ENCODE measurements at regions not wholly inside any gene's neighbourhood (a gene's known extent, or its start where the extent isn't known, plus 50 kb on each side); places are given as distances from the start of the nearest gene placed in this dataset.
"Not testable (repeated sequence)": the region's sequence is repeated elsewhere in the genome, so short reads cannot be mapped to it uniquely, and the experiment has no call there.

- TF ChIP-seq CTCF (IDR thresholded peaks at IDR 0.05; ENCODE audit: extremely low read depth, missing control alignments), result no peak
- DNase-seq (ENCODE audit: low spot score), result no peak
Measured at GRCh38 chr14:37865719-37866549, 270.5 kb downstream of the TTC6 start.

- no peak for DNase-seq (ENCODE audit: low spot score)
- no peak for TF ChIP-seq CTCF (IDR thresholded peaks at IDR 0.05; ENCODE audit: extremely low read depth, missing control alignments)
Measured at GRCh38 chr14:37869633-37870032, 274.2 kb downstream of the TTC6 start.

- no peak for DNase-seq (ENCODE audit: low spot score)
- TF ChIP-seq CTCF (IDR thresholded peaks at IDR 0.05; ENCODE audit: extremely low read depth, missing control alignments), result no peak
Measured at GRCh38 chr14:37870170-37870569, 274.7 kb downstream of the TTC6 start.

GRCh38 chr14:37870632-37871346 is 275.4 kb downstream of the TTC6 start:
- no peak for DNase-seq (ENCODE audit: low spot score)
- TF ChIP-seq CTCF (IDR thresholded peaks at IDR 0.05; ENCODE audit: extremely low read depth, missing control alignments), result no peak

GRCh38 chr14:37874065-37874428 is 278.6 kb downstream of the TTC6 start:
- not testable (repeated sequence) for DNase-seq (ENCODE audit: low spot score)

GRCh38 chr14:37874429-37875109 is 279.1 kb downstream of the TTC6 start:
- TF ChIP-seq CTCF (IDR thresholded peaks at IDR 0.05; ENCODE audit: extremely low read depth, missing control alignments), result peak; percentile 76
- DNase-seq (ENCODE audit: low spot score), result peak; percentile 66

- DNase-seq (ENCODE audit: low spot score), result no peak
- no peak for TF ChIP-seq CTCF (IDR thresholded peaks at IDR 0.05; ENCODE audit: extremely low read depth, missing control alignments)
Measured at GRCh38 chr14:37888234-37888633, 292.8 kb downstream of the TTC6 start.

Measured in GM20000 (cell line).